Large intestine (tissue), 3 donors: ENCODE measurements at regions not wholly inside any gene's neighbourhood (a gene's known extent, or its start where the extent isn't known, plus 50 kb on each side); places are given as distances from the start of the nearest gene placed in this dataset.
"Not testable (repeated sequence)": the region's sequence is repeated elsewhere in the genome, so short reads cannot be mapped to it uniquely, and the experiment has no call there.

Experiments used
- DNase-seq, 2 donors: peaks; one replicate each; pipeline versions ENCODE4 v3.0.0 to v3.0.0-alpha.2; 2013
- H3K27ac ChIP-seq: one replicate; pipeline ENCODE4 v1.5.1; 2013; ENCODE audit warnings: low read length
- H3K27me3 ChIP-seq: 2 replicates; pipeline ENCODE4 v1.6.1; 2013; ENCODE audit warnings: low read length; ENCODE audit not compliant: control insufficient read depth, insufficient read depth
- H3K36me3 ChIP-seq: 2 replicates; pipeline ENCODE4 v1.6.1; 2013; ENCODE audit warnings: low read length; ENCODE audit not compliant: control insufficient read depth, insufficient read depth
- H3K4me1 ChIP-seq: one replicate; pipeline ENCODE4 v1.6.1; 2013; ENCODE audit warnings: low read length; ENCODE audit not compliant: control insufficient read depth, insufficient read depth
- H3K4me3 ChIP-seq: one replicate; pipeline ENCODE4 v1.5.1; 2013; ENCODE audit warnings: low read length
- H3K9me3 ChIP-seq: one replicate; pipeline ENCODE4 v1.6.1; 2013; ENCODE audit warnings: mild to moderate bottlenecking, low read depth, low read length, moderate library complexity; ENCODE audit not compliant: control insufficient read depth
- WGBS: methylation state at CpG from one replicate; pipeline ENCODE4 v1.1.5; 2013; ENCODE audit warnings: low lambda C conversion rate; ENCODE audit not compliant: insufficient coverage; 5-methylcytosine and 5-hydroxymethylcytosine counted together

DNA sequence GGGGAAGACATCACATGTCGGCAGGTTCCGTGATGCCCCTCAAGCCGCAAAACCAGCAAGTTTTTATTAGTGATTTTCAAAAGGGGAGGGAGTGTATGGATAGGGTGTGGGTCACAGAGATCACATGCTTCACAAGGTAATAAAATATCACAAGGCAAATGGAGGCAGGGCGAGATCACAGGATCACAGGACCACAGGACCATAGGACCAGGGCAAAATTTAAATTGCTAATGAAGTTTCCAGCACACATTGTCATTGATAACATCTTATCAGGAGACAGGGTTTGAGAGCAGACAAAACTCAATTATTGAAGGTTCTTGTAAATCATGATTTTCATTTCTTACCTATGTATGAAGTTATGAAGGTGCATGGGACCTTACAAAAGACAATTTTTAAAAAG, 106.5 kb downstream of the DIRAS2 start:
- not testable (repeated sequence) for H3K9me3 ChIP-seq, H3K4me1 ChIP-seq, H3K36me3 ChIP-seq, H3K27me3 ChIP-seq, H3K27ac ChIP-seq, H3K4me3 ChIP-seq, DNase-seq
- WGBS: no CpG with 5 or more reads among the region's 4 CpGs

DNA sequence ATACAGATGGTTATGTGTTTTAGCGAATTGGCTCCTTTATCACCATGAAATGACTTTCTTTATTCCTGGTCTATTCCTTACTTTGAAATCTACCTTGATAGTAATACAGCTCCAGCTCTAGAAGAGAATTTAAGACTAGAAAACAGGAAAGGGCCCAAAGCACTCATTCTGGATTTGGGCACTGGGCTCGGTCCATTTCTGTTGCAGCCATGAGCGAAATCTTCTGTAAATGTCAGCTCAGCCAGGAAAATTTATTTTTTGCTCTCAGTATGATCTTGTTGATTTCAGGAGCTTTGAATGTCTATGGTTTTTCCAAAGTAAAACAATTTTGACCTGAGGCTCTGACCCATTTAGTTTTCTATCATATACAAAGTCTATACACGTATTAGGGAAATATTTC, 104.1 kb downstream of the DIRAS2 start:
- Histone ChIP-seq H3K27ac (no peak overlapping the region), H3K36me3 (no peaks in the 10 kb centered on the region), H3K4me3 (no peak overlapping the region), H3K27me3 (no peaks in the 10 kb centered on the region), H3K9me3 (no peaks in the 10 kb centered on the region), H3K4me1 (no peaks in the 10 kb centered on the region)
- 100% methylated on average over 2 of the region's 4 CpGs for WGBS
- no peak for DNase-seq

DNA sequence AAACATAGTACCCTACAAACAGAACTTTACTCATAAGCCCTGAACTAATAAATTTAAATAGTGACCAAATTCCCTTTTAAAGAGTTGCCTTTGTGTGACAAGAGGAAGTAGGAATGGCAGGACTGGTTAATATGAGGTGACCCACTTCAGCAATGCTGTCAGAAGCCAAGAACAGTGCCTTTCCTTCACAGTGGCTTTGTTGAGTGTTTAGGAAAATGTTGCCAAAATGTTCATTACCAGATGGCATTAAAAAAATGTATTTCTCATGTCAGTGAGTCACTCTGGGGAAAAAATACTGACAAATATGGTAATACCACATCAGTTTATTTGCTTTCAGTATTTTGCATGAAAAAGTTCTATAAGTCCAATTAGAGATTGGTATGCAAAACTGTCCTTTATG, 103.3 kb downstream of the DIRAS2 start:
- no peaks in the 10 kb centered on the region for H3K36me3 ChIP-seq
- no peak overlapping the region for H3K27ac ChIP-seq
- no peak for DNase-seq
- no peaks in the 10 kb centered on the region for H3K9me3 ChIP-seq
- no peaks in the 10 kb centered on the region for H3K27me3 ChIP-seq
- H3K4me1 ChIP-seq: no peaks in the 10 kb centered on the region
- no peak overlapping the region for H3K4me3 ChIP-seq

DNA sequence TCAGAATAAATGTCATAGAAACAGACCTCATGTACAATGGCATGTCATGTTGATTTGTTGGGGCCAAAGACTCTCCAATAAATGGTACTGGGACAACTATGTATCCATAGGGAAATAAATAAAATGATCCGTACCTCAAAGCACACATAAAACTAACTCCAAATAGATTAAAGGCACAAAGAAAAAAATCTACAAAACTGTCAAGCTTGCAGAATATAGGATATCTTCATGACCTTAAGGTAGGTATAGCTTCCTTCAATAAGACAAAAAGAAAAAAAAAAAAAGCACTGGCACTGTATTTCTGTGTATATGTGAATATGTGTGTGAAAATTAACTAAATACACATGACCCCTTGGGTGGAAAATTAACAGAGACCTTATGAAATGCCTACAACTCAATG, 101.9 kb downstream of the DIRAS2 start:
- Histone ChIP-seq H3K4me1 (no peaks in the 10 kb centered on the region), H3K27me3 (peaks cover 3% of the 10 kb centered on the region), H3K36me3 (no peaks in the 10 kb centered on the region), H3K27ac (no peak overlapping the region), H3K9me3 (no peaks in the 10 kb centered on the region), H3K4me3 (no peak overlapping the region)
- no peak for DNase-seq
- WGBS: no CpG with 5 or more reads among the region's 1 CpG

DNA sequence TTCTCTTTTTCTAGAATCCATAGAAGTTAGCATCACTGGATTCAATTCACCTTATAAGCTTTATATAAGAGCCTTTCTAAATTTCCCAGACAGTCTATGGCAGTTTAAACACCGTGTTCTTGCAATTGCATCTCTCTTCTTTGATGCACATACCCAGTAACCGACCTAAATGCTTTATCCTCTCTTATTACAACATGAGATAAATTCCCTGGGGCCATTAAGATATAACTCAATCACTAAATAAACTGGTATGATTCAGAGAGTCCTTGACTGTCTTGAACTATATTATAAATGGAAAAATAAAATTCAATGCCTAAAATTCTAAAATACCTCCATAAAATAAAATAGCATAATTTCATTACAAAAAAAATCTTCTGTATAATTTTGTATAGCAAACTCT, 98.1 kb downstream of the DIRAS2 start:
- Histone ChIP-seq H3K9me3 (no peaks in the 10 kb centered on the region), H3K4me3 (no peak overlapping the region), H3K4me1 (no peaks in the 10 kb centered on the region), H3K27ac (no peak overlapping the region), H3K36me3 (no peaks in the 10 kb centered on the region), H3K27me3 (peaks cover 3% of the 10 kb centered on the region)
- no peak for DNase-seq
- WGBS: 67% methylated on average over 1 of the region's 2 CpGs

DNA sequence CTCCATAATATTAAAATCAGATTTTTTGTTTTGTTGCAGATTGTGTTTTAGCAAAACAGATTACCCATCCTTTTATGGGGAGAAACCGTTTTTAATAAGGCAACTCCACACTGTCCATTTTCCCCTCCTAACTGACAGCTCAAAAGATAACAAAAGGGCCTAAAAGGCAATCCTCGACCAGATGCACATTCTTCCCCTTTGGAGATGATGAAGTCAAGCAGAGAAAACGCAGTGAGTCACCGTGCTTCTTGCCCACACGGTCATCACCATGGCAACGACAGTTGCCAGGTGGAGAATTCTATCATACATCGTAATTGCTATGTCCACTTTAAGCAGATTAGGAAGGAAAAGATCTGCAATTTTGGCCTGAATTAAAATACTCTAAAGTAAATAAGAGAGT, 96.4 kb downstream of the DIRAS2 start:
- 20% methylated on average over 1 of the region's 7 CpGs for WGBS
- H3K27me3 ChIP-seq: peaks cover 3% of the 10 kb centered on the region
- no peaks in the 10 kb centered on the region for H3K36me3 ChIP-seq
- H3K27ac ChIP-seq: no peak overlapping the region
- no peaks in the 10 kb centered on the region for H3K4me1 ChIP-seq
- DNase-seq: peak; percentile 44 to 51
- no peaks in the 10 kb centered on the region for H3K9me3 ChIP-seq
- H3K4me3 ChIP-seq: no peak overlapping the region

DNA sequence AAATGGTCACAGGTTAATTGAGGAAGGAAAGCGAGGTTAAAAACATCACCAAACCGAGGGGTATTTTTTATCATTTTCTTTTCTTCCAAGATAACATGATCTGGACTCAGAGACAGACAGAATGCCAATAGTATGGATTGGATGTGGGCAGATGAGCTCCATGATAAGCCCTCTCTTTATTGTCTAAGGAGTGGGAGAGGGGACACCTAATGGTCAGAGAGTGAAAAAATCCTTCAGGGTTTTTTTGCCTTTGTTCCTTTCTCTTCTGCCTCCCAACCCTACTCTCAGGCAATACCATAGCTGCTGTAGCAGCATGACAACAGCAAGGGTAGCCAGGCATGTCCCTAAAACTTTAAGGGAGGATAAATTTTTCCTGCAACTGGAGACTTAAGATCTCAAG, 94.7 kb downstream of the DIRAS2 start:
- DNase-seq: no peak
- no peaks in the 10 kb centered on the region for H3K4me1 ChIP-seq
- WGBS: no CpG with 5 or more reads among the region's 2 CpGs

DNA sequence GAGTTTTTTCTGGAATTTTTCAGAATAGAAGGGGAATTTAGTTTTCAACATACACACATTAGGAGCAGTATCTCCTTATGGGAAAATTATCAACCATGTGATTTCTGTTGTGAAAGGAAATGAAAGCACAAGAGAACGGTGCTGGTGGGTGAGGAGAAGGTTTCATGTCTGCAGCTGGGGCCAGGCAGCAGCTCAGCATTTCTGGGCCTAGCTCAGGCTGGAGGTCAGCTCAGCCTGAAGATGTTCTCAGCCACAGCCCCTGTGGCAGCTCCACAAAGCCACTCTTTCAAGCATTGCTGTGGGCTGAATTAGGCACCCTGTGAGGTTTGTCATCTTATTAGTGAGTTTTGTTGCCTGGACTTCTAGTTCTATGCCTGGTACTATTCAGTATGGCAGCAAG, 90.3 kb downstream of the DIRAS2 start:
- H3K4me1 ChIP-seq: no peaks in the 10 kb centered on the region
- no peak overlapping the region for H3K4me3 ChIP-seq
- no peak overlapping the region for H3K27ac ChIP-seq
- no peak for DNase-seq
- H3K9me3 ChIP-seq: no peaks in the 10 kb centered on the region
- WGBS: no CpG with 5 or more reads among the region's 1 CpG
- H3K36me3 ChIP-seq: no peaks in the 10 kb centered on the region
- H3K27me3 ChIP-seq: no peaks in the 10 kb centered on the region

More for the DNA sequence above, 94.7 kb downstream of the DIRAS2 start:
- H3K9me3 ChIP-seq: no peaks in the 10 kb centered on the region
- H3K27me3 ChIP-seq: peaks cover 3% of the 10 kb centered on the region
- H3K27ac ChIP-seq: no peak overlapping the region
- no peaks in the 10 kb centered on the region for H3K36me3 ChIP-seq
- no peak overlapping the region for H3K4me3 ChIP-seq

DNA sequence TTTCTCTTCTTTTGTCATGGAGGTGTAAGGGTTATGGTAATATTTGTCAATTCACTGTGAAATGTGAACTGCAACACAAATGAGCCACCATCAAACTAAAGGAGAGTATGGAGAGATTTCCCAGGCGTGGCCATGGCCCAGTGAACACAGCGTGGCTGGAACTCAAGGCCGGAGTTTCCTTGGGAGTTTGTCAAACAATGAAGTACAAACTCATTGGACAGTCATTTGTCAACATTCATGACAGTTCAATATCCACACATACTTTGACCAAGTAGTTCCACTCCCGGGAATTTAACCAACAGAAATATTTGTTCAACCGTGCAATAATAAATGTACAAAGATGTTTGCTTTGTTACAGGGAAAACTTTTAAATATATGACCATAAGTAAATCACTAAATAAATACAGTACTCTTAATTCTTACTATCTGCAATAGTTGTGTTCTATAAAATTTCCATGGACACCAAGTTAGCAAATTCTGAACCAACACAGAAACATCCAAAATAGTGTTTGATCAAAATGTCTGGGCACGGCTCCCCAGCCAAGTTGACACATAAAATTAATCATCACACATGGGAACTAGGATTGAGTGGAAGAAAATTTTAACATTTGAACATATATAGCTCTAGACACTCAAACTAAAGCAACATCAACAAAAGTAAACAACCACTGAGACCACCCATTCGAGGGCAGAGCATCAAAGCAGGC, 87.1 kb downstream of the DIRAS2 start:
- no peaks in the 10 kb centered on the region for H3K27me3 ChIP-seq
- 67% methylated on average over 1 of the region's 7 CpGs for WGBS
- H3K4me3 ChIP-seq: no peak overlapping the region
- H3K4me1 ChIP-seq: no peaks in the 10 kb centered on the region
- H3K36me3 ChIP-seq: no peaks in the 10 kb centered on the region
- H3K27ac ChIP-seq: no peak overlapping the region
- H3K9me3 ChIP-seq: no peaks in the 10 kb centered on the region
- no peak for DNase-seq

DNA sequence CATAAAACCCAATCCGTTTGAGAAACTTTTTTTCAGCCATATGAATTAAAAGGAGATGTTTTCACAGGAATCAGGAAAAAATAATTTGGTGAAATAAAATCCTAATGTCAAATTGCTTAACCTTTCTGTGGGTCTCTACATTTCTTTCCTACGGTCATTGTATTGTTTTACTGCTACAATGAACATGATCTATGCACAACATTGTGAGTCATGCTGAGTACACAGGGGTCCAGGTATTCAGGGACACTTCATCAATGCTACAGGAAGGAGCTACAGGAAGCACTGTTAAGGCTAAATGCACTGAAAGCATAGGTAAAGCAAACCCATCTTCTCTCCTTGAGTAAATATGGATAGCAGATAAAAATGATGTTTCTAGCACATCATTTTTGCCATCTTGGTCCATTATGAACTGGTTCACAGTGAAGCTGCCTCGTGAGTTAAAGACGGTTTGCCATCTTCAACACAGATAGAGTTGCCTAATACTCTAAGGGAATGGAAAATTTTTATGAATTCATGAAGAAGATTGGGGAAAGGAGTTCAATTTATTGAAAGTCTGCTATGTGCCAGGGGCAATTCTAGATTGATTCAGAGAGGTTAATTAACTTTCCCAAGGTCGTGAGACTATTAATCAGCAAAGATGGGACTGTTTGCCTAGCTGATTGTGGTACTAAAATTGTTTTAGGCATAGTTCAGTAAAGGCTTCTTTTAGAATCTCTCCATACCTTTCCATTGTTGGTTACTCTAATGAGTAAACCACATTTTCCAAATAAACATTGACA, 85.5 kb downstream of the DIRAS2 start:
- H3K4me3 ChIP-seq: no peak overlapping the region
- H3K9me3 ChIP-seq: no peaks in the 10 kb centered on the region
- H3K27ac ChIP-seq: no peak overlapping the region
- DNase-seq: no peak
- H3K4me1 ChIP-seq: no peaks in the 10 kb centered on the region
- WGBS: 80% methylated on average over 3 of the region's 5 CpGs
- H3K36me3 ChIP-seq: no peaks in the 10 kb centered on the region
- H3K27me3 ChIP-seq: no peaks in the 10 kb centered on the region
